GM10266 (cell line): ENCODE measurements at regions not wholly inside any gene's neighbourhood (a gene's known extent, or its start where the extent isn't known, plus 50 kb on each side); places are given as distances from the start of the nearest gene placed in this dataset.
"Not testable (repeated sequence)": the region's sequence is repeated elsewhere in the genome, so short reads cannot be mapped to it uniquely, and the experiment has no call there.

Experiments
- DNase-seq: peaks from one replicate; pipeline ENCODE4 v3.0.0; 2012; ENCODE audit errors: extremely low spot score
- CTCF ChIP-seq: IDR thresholded peaks from 2 replicates; pipeline ENCODE4 v1.5.1; 2012; ENCODE audit warnings: mild to moderate bottlenecking, low read depth; ENCODE audit not compliant: control insufficient read depth, insufficient read depth; ENCODE audit errors: missing control alignments

GRCh38 chr6:115131709-115132490 lies 789.1 kb upstream of the HS3ST5 start:
- no peak for DNase-seq
- no peak for TF ChIP-seq CTCF

- DNase-seq = not testable (repeated sequence)
Observed at GRCh38 chr6:115121513-115121912, 778.7 kb upstream of the HS3ST5 start.

- no peak for TF ChIP-seq CTCF
- DNase-seq = no peak
Observed at GRCh38 chr6:115120391-115120790, 777.6 kb upstream of the HS3ST5 start.

GRCh38 chr6:115091461-115091860 lies 748.6 kb upstream of the HS3ST5 start:
- TF ChIP-seq CTCF = no peak
- DNase-seq = no peak

- no peak for DNase-seq
- TF ChIP-seq CTCF = no peak
Observed at GRCh38 chr6:115078555-115078954, 735.7 kb upstream of the HS3ST5 start.

- no peak for DNase-seq
- no peak for TF ChIP-seq CTCF
Observed at GRCh38 chr6:115071962-115072361, 729.1 kb upstream of the HS3ST5 start.

GRCh38 chr6:115067690-115068447 lies 725.0 kb upstream of the HS3ST5 start:
- no peak for TF ChIP-seq CTCF
- no peak for DNase-seq
